EH (cell line): ENCODE measurements at regions not wholly inside any gene's neighbourhood (a gene's known extent, or its start where the extent isn't known, plus 50 kb on each side); places are given as distances from the start of the nearest gene placed in this dataset.

Experiments used
- DNase-seq: peaks from one replicate; pipeline ENCODE4 v3.0.0-alpha.2; 2015; ENCODE audit warnings: low read depth

- no peak for DNase-seq
These were observed 168.3 kb upstream of the HS3ST1 start for GRCh38 chr4:11596989-11597388.

GRCh38 chr4:11593576-11594116 lies 165.0 kb upstream of the HS3ST1 start:
- no peak for DNase-seq

- DNase-seq, result no peak
These were observed 163.6 kb upstream of the HS3ST1 start for GRCh38 chr4:11592276-11592675.

DNA sequence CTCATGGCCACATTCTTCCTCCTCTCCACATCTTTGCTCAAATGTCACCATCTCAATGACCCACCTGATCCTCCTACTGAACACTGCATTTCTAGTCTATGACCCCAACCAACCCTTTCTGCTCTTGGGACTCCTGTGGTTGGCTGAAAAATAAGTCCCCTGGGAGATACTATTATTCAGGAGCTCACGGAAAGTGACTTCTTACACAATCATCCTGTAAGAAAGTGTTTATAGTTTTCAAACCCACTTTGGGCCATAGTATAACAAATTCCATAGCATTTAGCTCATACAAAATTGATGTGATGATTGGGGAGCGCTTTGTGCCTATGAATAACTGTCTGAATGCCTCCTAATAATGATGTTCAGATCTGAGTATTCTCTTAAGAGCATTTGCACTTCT lies 161.4 kb upstream of the HS3ST1 start:
- no peak for DNase-seq

DNA sequence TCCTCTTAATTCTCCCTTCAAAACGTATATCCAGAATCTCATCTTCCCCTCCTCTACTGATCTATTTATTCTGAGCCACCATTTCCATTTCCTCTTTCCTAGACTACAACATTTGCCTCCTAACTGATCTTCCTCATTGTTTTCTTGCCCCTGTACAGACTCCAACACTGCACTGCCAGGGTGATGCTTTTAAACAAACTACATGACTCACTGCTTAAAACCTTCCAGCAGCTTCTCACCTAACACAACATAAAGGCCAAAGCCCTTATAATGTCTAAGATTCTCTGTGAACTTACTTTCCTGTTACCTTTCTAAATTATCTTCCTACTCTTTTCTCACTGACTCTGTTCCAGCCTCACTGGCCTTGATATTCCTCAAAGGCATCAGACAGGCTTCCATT lies 161.0 kb upstream of the HS3ST1 start:
- DNase-seq, result no peak

DNA sequence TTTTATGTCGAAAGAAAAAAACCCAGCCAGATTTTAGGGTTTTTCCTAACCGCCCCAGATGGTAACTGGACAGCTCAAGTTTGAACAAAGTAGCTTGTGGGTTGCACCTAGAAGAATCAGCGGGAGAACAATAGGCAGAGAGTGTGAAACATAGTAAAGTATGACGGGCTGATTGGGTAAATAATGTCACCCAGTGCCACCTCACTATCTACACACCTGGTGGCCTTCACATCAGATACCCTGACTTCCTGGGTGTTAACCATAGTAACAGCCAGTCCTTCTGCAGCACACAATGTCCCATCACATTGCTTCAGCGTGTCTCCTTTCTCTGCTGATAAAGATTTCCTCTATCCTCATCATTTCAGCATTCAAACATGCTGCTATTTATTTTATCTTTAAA lies 159.1 kb upstream of the HS3ST1 start:
- DNase-seq, result no peak

DNA sequence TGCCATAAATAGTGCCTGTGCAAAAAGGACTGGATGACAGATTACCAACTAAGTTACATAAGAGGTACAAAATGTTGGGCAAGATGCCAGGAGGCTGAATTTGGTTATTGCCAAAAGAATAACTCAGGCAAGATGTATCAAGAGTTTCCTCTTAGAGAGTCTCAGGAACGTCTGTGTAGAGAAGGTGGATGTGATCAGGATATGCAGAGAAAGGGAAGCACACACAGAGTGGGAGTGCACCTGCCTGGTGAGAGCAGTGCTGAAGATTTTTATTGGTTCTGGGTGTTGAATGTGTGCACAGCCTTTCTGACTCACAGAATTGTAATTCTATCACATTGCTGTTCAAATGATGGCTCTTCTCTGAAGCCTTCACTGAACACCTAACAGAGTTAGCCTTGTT lies 156.8 kb upstream of the HS3ST1 start:
- no peak for DNase-seq

GRCh38 chr4:11568511-11568910 lies 139.8 kb upstream of the HS3ST1 start:
- DNase-seq, result no peak

- no peak for DNase-seq
These were observed 137.8 kb upstream of the HS3ST1 start for GRCh38 chr4:11566444-11567022.

DNA sequence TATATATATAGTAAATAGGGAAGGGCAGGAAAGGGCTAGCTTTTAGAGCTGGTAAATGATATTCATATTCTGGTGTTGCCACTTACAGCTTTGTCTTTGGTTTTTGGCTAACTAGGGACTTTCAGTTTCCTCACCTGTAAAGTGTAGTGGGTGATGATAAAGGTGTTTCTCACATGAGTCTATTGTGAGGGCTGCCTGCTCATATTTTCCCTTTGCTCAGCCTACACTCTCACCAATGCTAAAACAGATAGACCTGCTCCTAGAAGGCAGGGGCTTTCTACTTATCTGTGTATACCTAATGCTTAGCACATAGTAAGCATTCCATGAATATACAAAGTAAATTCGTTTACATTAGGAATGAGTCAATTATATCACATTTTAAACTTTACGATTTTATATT lies 137.2 kb upstream of the HS3ST1 start:
- DNase-seq, result no peak

DNA sequence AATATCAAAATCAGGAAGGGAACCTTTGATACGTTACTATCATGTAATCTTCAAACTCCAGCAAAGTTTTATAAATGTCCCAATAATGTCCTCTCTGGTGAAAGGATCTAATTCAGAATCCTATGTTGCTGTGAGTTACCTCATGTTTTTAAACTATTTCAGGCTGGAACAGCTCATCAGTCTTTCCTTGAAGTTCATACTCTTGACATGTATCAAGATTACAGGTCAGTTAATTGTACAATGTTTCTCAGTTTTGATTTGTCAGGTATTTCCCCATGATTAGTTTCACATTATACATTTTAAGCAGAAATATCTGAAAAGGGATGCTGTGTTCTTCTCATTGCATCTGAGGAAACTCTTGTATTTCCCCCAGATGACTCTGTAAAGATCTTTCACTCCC lies 136.5 kb upstream of the HS3ST1 start:
- DNase-seq, result no peak

DNA sequence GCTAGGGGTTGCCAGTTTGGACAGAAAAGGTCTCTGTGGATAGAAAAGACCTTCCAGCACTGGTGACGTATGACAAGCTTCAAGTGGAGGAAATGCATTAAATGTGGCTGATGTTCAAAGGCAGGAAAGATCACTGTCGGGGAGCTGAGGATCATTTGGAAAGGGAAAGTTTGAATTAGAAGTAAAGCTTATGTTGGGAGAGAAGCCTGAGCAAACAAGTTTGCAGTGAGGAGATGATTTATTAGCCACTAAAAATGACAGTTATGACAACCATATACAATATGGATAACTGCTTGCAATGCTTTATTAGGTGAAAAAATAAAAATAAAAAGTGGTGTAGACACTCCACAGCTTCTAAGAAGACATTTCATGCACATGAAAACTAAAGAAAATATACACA lies 135.3 kb upstream of the HS3ST1 start:
- no peak for DNase-seq

DNA sequence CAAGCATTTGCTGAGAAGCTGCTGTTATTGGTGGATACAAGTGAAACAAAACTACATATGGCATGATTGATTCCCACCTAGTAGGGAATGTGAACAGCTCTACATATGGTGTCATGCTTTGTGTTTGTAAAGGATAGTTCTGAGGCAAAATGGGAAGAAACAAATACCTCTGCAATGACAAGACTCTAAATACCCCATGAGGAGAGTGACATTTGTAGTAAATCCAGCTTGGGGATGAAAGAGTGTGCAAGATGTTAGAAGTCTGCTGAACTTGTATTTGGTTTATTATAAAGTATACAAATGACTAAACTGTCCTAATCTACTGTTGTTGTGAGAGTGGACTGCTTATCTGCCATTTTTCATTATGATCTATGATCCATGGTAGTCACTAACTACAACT lies 120.8 kb upstream of the HS3ST1 start:
- no peak for DNase-seq

DNA sequence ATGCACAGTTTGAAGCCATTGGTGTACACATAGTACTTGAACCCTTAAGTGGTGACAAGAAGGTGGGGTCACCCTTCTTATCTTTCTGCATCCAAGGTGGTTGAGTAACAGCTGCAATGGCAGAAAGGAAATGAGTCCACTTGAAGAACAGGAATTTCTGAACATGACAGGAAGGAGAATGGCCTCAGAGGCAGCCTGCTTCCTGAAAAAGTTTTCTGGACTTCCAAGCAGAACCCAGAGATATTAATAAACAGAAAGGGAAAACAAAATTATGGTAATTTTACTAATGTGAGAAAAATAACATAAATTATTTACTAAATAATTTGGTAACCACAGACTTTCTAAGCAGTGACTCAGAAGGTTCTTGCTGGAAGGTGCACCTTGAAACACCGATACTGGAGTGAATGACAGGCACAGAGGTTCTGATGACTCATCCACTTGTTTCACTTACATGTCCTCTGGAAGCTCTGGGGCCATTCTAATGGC lies 119.9 kb upstream of the HS3ST1 start:
- DNase-seq, result no peak

DNA sequence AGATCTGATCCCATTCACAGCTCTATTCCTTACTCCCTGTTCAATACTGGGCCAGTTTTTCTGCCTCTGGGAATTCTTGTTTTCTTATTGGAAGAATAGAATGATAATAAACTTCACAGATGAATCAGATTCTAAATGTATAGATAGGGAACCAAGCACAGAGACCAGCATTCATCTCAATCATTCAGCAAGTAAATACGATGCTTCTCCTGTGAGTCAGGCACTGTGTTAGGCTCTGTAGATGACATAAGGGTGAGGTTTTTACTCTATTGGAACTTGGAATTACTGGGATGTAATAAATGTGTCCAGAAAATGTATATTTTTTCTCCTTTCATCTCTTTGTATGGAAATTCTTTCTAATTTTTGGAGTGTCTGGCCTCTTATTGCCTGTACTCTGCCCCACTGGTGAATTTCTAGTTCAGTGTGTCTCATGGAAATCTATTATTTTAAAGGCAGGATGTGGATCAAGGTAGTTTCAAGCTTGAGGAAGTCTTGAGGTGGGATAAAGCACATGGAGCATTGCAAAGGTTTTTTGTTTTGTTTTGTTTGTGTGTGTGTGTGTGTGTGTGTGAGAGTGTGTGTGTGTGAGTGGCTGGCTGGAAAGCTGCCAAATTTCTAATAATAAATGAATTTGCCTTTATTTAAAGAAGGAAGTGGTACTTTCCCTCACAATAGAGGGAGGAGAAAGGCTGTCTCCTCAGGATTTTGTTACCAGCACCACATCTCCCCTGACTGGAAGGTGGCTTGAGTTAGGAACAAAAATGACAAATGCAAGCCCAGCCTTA lies 117.9 kb upstream of the HS3ST1 start:
- no peak for DNase-seq

DNA sequence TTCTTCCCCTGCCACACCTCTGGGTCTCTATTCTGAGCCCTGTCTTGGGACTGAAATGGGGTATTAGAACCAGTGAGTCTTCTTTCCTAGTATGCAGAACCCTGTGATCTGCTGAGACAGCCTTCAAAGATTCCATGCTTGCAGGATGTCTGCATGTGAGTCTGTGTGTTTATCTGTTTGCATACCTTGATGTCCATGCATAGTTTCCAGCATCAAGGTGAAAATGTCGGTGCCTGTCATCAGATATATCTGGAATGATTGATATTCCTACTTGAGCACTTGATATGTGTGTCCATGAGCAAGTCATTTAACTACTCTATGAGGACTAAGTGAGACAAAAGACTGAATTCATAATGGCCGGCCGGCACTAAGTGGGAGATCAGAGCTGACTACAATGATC lies 117.0 kb upstream of the HS3ST1 start:
- DNase-seq, result no peak

GRCh38 chr4:11544211-11544610 lies 115.5 kb upstream of the HS3ST1 start:
- no peak for DNase-seq

DNA sequence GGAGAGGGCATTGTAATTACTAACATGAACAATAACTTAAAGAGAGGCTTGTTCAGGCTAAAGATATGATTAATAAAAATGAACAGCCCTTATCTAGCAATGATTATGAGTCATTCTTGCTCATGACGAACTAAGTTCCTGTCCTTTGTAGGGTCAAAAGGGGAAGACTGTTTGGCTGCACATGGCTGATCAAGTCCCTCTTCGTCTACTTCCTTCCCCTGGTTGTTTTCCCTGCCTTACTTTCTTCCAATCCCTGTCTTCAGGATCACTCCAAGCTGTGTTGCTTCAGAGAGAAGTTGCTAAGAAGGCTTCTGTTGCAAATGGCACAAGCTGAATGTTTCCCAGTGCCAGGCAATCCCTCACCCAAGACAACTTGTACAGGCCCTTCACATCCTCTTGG lies 115.0 kb upstream of the HS3ST1 start:
- no peak for DNase-seq

DNA sequence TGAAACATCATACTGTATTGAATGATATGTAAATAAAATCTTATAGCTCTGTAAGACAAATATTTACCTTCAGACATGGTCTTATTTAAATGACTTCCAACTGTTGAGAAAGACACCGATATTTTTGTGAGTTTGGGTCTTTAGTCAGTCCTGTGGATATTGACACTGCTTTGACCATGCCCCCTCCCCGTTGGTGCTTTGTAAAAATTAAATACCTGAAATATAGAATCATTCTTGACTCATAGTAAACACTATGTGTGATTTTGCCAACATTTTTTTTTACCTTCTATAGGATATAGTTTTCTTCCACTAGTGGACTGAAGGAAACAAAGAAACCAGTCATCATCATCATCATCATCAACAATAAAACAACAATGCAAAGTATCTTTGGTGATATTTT lies 114.3 kb upstream of the HS3ST1 start:
- no peak for DNase-seq

DNA sequence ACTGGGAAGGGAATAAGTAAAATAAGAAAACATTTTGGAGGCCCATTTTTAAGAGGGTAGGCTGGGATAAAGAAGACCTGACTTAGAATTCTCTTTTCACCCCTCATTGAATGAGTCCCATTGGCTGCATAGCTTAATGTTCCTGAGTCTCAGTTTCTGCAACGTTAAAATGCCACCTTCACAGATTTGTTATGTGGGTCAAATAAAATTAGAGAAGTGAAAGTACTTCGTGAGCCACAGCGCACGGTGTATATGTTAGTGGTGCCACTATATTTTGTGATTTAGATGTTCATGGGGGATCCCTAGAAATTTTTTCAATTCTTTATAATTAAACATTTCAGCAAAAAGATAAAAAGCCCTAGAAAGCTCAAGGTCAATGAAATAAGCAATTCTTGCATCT lies 109.2 kb upstream of the HS3ST1 start:
- DNase-seq, result no peak

- no peak for DNase-seq
These were observed 106.6 kb upstream of the HS3ST1 start for GRCh38 chr4:11535333-11535732.

DNA sequence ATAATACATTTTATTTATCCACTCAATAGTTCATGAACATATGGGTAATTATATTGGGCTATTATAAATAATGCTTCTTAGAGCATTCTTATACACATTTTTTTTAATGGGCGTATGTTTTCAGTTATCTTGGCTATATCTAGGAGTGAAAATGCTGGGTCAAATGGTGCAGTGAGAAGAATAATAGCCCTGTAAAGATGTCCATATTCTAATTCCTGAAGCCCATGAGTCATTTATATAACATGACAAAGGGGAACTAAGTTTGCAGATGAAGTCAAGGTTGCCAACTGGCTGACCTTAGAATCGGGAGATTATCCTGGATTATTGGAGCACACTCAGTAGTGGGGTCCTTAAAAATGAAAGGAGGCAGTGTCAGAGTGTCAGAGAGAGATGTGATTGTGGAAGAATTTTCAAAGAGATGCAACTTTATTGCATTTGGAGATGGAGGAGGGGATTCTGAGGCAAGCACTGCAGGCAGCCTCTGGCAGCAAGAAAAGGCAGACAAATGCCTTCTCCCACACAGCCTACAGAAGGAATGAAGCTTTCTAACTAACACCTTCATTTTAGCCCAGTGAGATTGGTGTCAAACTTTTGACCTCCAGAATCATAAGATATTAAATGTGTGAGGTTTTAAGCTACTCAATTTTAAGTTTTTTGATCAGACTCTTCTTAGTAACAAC lies 106.1 kb upstream of the HS3ST1 start:
- no peak for DNase-seq

DNA sequence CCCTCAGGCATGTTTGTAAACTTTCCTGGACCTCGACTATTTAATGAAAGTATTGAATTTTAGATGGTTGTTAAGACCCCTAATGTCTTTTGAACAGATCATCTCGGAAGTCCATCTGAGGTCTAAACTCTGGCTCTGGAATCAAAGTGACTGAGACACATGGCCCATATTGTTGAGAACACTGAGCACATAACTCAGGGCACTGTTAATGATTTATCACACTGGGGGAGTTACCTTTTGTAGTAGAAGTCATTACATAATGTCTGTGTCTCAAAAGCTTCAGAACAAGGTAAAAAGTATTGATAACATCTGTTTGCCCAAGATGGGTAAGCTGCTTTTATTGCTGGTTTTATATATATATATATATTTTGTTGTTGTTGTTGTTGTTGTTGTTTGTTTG lies 103.4 kb upstream of the HS3ST1 start:
- DNase-seq, result no peak
